Activated T-helper 1 cell treated with anti-CD3 and anti-CD28 coated beads, Interleukin-12 subunit alpha, Interleukin-12 subunit beta, Interleukin-2, Interleukin-4 antibody, amounts not matched to agents 30 ng/mL and 10 ng/mL and 1 ng/mL, durations not matched to agents 14 hours and 24 hours and 36 hours (primary cell): ENCODE measurements at regions not wholly inside any gene's neighbourhood (a gene's known extent, or its start where the extent isn't known, plus 50 kb on each side); places are given as distances from the start of the nearest gene placed in this dataset.
"Not testable (repeated sequence)": the region's sequence is repeated elsewhere in the genome, so short reads cannot be mapped to it uniquely, and the experiment has no call there.

Experiments used
- DNase-seq: peaks from one replicate; pipeline ENCODE4 v3.0.0; 2021; ENCODE audit warnings: low spot score
- H3K27ac Mint-ChIP-seq: one replicate; pipeline ENCODE4 v1.8.0; 2021; ENCODE audit warnings: mild to moderate bottlenecking, mixed read lengths
- H3K27me3 Mint-ChIP-seq: one replicate; pipeline ENCODE4 v1.8.0; 2022; ENCODE audit warnings: mild to moderate bottlenecking, moderate library complexity, mixed read lengths; ENCODE audit not compliant: insufficient read depth
- H3K36me3 Mint-ChIP-seq: one replicate; pipeline ENCODE4 v1.8.0; 2021; ENCODE audit warnings: low read depth, mixed read lengths
- H3K4me1 Mint-ChIP-seq: one replicate; pipeline ENCODE4 v1.8.0; 2021; ENCODE audit warnings: low read depth, mixed read lengths
- H3K4me3 Mint-ChIP-seq: one replicate; pipeline ENCODE4 v1.8.0; 2021; ENCODE audit warnings: mild to moderate bottlenecking, moderate library complexity, mixed read lengths
- H3K9me3 Mint-ChIP-seq: one replicate; pipeline ENCODE4 v1.8.0; 2021; ENCODE audit warnings: mixed read lengths
- intact Hi-C: fragments of 100-400 bp; cut with micrococcal nuclease; formaldehyde crosslinking; loops from one replicate; pipeline ENCODE4 v1.15.1; 2024

- Mint-ChIP-seq H3K36me3 (no peaks in the 10 kb centered on the region), H3K27me3 (peaks cover 2% of the 10 kb centered on the region), H3K4me3 (no peak overlapping the region), H3K4me1 (no peaks in the 10 kb centered on the region), H3K9me3 (no peaks in the 10 kb centered on the region), H3K27ac (no peak overlapping the region)
- no peak for DNase-seq
- intact Hi-C loops: no loop called here
Observed at GRCh38 chr7:48992816-48993215, 68.5 kb downstream of the CDC14C start.

GRCh38 chr7:49001610-49002033 lies 77.3 kb downstream of the CDC14C start:
- no peak overlapping the region for H3K27ac Mint-ChIP-seq
- intact Hi-C loops: loop anchor here (5.0 kb wide), 1 partner anchor 791 kb away; no protein-coding TSS in a partner anchor
- no peak overlapping the region for H3K4me3 Mint-ChIP-seq
- H3K27me3 Mint-ChIP-seq: no peaks in the 10 kb centered on the region
- peak; percentile 2 for DNase-seq
- H3K9me3 Mint-ChIP-seq: peaks cover 4% of the 10 kb centered on the region
- H3K36me3 Mint-ChIP-seq: no peaks in the 10 kb centered on the region
- no peaks in the 10 kb centered on the region for H3K4me1 Mint-ChIP-seq

- H3K4me1 Mint-ChIP-seq: no peaks in the 10 kb centered on the region
- H3K4me3 Mint-ChIP-seq: no peak overlapping the region
- intact Hi-C loops: no loop called here
- H3K9me3 Mint-ChIP-seq: peaks cover under 1% of the 10 kb centered on the region
- no peaks in the 10 kb centered on the region for H3K36me3 Mint-ChIP-seq
- H3K27ac Mint-ChIP-seq: no peak overlapping the region
- H3K27me3 Mint-ChIP-seq: no peaks in the 10 kb centered on the region
- no peak for DNase-seq
Observed at GRCh38 chr7:49010717-49011116, 86.4 kb downstream of the CDC14C start.

- H3K4me1 Mint-ChIP-seq: no peaks in the 10 kb centered on the region
- H3K27me3 Mint-ChIP-seq: no peaks in the 10 kb centered on the region
- H3K27ac Mint-ChIP-seq: no peak overlapping the region
- no peak overlapping the region for H3K4me3 Mint-ChIP-seq
- DNase-seq: no peak
- intact Hi-C loops: no loop called here
- H3K9me3 Mint-ChIP-seq: no peaks in the 10 kb centered on the region
- no peaks in the 10 kb centered on the region for H3K36me3 Mint-ChIP-seq
Observed at GRCh38 chr7:49014870-49015269, 90.5 kb downstream of the CDC14C start.

- Mint-ChIP-seq H3K27ac (no peak overlapping the region), H3K36me3 (no peaks in the 10 kb centered on the region)
- DNase-seq: no peak
Observed at GRCh38 chr7:49020145-49020544, 95.8 kb downstream of the CDC14C start.

GRCh38 chr7:49022448-49022847 lies 98.1 kb downstream of the CDC14C start:
- Mint-ChIP-seq H3K9me3 (no peaks in the 10 kb centered on the region), H3K36me3 (no peaks in the 10 kb centered on the region), H3K4me3 (no peak overlapping the region), H3K27ac (no peak overlapping the region), H3K27me3 (no peaks in the 10 kb centered on the region), H3K4me1 (no peaks in the 10 kb centered on the region)
- no peak for DNase-seq
- intact Hi-C loops: no loop called here

More at GRCh38 chr7:49020145-49020544, 95.8 kb downstream of the CDC14C start:
- no peaks in the 10 kb centered on the region for H3K4me1 Mint-ChIP-seq
- intact Hi-C loops: no loop called here
- no peaks in the 10 kb centered on the region for H3K9me3 Mint-ChIP-seq
- H3K4me3 Mint-ChIP-seq: no peak overlapping the region
- no peaks in the 10 kb centered on the region for H3K27me3 Mint-ChIP-seq

- H3K36me3 Mint-ChIP-seq: no peaks in the 10 kb centered on the region
- H3K27ac Mint-ChIP-seq: no peak overlapping the region
- H3K4me3 Mint-ChIP-seq: no peak overlapping the region
- no peaks in the 10 kb centered on the region for H3K4me1 Mint-ChIP-seq
- DNase-seq: no peak
- no peaks in the 10 kb centered on the region for H3K27me3 Mint-ChIP-seq
- intact Hi-C loops: no loop called here
- H3K9me3 Mint-ChIP-seq: no peaks in the 10 kb centered on the region
Observed at GRCh38 chr7:49023345-49024328, 99.3 kb downstream of the CDC14C start.

GRCh38 chr7:49030221-49030620 lies 105.9 kb downstream of the CDC14C start:
- H3K4me1 Mint-ChIP-seq: no peaks in the 10 kb centered on the region
- no peaks in the 10 kb centered on the region for H3K9me3 Mint-ChIP-seq
- H3K27me3 Mint-ChIP-seq: no peaks in the 10 kb centered on the region
- H3K27ac Mint-ChIP-seq: no peak overlapping the region
- intact Hi-C loops: no loop called here
- H3K36me3 Mint-ChIP-seq: no peaks in the 10 kb centered on the region
- no peak for DNase-seq
- H3K4me3 Mint-ChIP-seq: no peak overlapping the region

GRCh38 chr7:49033140-49033539 lies 108.8 kb downstream of the CDC14C start:
- intact Hi-C loops, DNase-seq, H3K27me3 Mint-ChIP-seq, H3K27ac Mint-ChIP-seq, H3K9me3 Mint-ChIP-seq, H3K4me3 Mint-ChIP-seq, H3K4me1 Mint-ChIP-seq, H3K36me3 Mint-ChIP-seq: not testable (repeated sequence)

GRCh38 chr7:49037346-49038210 lies 113.2 kb downstream of the CDC14C start:
- Mint-ChIP-seq H3K4me1 (no peaks in the 10 kb centered on the region), H3K36me3 (no peaks in the 10 kb centered on the region)

GRCh38 chr7:49038821-49039358 lies 114.5 kb downstream of the CDC14C start:
- Mint-ChIP-seq H3K36me3 (no peaks in the 10 kb centered on the region), H3K27me3 (no peaks in the 10 kb centered on the region), H3K4me3 (no peak overlapping the region), H3K9me3 (no peaks in the 10 kb centered on the region), H3K27ac (no peak overlapping the region), H3K4me1 (no peaks in the 10 kb centered on the region)
- intact Hi-C loops: no loop called here
- no peak for DNase-seq

More at GRCh38 chr7:49037346-49038210, 113.2 kb downstream of the CDC14C start:
- no peak overlapping the region for H3K4me3 Mint-ChIP-seq
- no peak overlapping the region for H3K27ac Mint-ChIP-seq
- no peaks in the 10 kb centered on the region for H3K27me3 Mint-ChIP-seq
- no peak for DNase-seq
- H3K9me3 Mint-ChIP-seq: no peaks in the 10 kb centered on the region
- intact Hi-C loops: no loop called here

GRCh38 chr7:49060743-49061142 lies 136.4 kb downstream of the CDC14C start:
- Mint-ChIP-seq H3K4me1 (no peaks in the 10 kb centered on the region), H3K27ac (no peak overlapping the region), H3K9me3 (peaks cover 6% of the 10 kb centered on the region), H3K27me3 (no peaks in the 10 kb centered on the region), H3K4me3 (no peak overlapping the region), H3K36me3 (no peaks in the 10 kb centered on the region)
- no peak for DNase-seq
- intact Hi-C loops: no loop called here

- Mint-ChIP-seq H3K4me1 (no peaks in the 10 kb centered on the region), H3K36me3 (no peaks in the 10 kb centered on the region), H3K4me3 (no peak overlapping the region), H3K27me3 (no peaks in the 10 kb centered on the region), H3K9me3 (peaks cover 10% of the 10 kb centered on the region), H3K27ac (no peak overlapping the region)
- DNase-seq: no peak
- intact Hi-C loops: no loop called here
Observed at GRCh38 chr7:49074538-49074937, 150.2 kb downstream of the CDC14C start.
